ENCODE measurements at regions not wholly inside any gene's neighbourhood (a gene's known extent, or its start where the extent isn't known, plus 50 kb on each side); places are given as distances from the start of the nearest gene placed in this dataset.
"Not testable (repeated sequence)": the region's sequence is repeated elsewhere in the genome, so short reads cannot be mapped to it uniquely, and the experiment has no call there.

- FAIRE-seq: no peak
- BruUV-seq (replicated peaks): no TSS peak
These were observed 1256.0 kb downstream of the ROBO1 start for GRCh38 chr3:78511840-78512239.

GRCh38 chr3:78512786-78513185 is 1255.0 kb downstream of the ROBO1 start:
- H4K20me1 ChIP-seq (replicated peaks; ENCODE audit: control insufficient read depth, extremely low read depth, insufficient read depth, low read length); H3K36me3 ChIP-seq (ENCODE audit: control insufficient read depth in 2 of 2, extremely low read depth in 1 of 2, insufficient read depth in 2 of 2, low read length in 2 of 2); FAIRE-seq; H3K9me1 ChIP-seq (replicated peaks; ENCODE audit: control insufficient read depth, extremely low read depth, insufficient read depth, low read length); H2AFZ ChIP-seq (ENCODE audit: low read depth, low read length); H3K9me3 ChIP-seq (replicated peaks; ENCODE audit: control insufficient read depth, insufficient read depth, low read length); H3K4me1 ChIP-seq (ENCODE audit: control insufficient read depth, extremely low read depth, insufficient read depth, low read length); CTCF ChIA-PET; DNase-seq (ENCODE audit: low read depth, low spot score); H3K27ac ChIP-seq (ENCODE audit: insufficient read depth, low read depth, low read length); H3K4me3 ChIP-seq (replicated peaks in 1 of 3; ENCODE audit: insufficient read depth in 1 of 3, low read depth in 1 of 3, low read length in 3 of 3); BruUV-seq (replicated peaks); H3K79me2 ChIP-seq (ENCODE audit: control insufficient read depth, insufficient read depth, low read length); POLR2A ChIA-PET; dilution Hi-C loops (cut with MboI; ENCODE audit: extremely low pct_ligation_motif_present, low sequenced_read_pairs); H3K27me3 ChIP-seq (ENCODE audit: control insufficient read depth in 2 of 2, insufficient read depth in 2 of 2, low read length in 2 of 2); H3K4me2 ChIP-seq (ENCODE audit: insufficient read depth, low read length); intact Hi-C loops (cut with micrococcal nuclease); H3K9ac ChIP-seq (replicated peaks; ENCODE audit: extremely low read depth, insufficient read depth, low read length): not testable (repeated sequence)

More at GRCh38 chr3:78511840-78512239, 1256.0 kb downstream of the ROBO1 start:
- Histone ChIP-seq H3K9ac (replicated peaks; ENCODE audit: extremely low read depth, insufficient read depth, low read length) (no peak overlapping the region), H4K20me1 (replicated peaks; ENCODE audit: control insufficient read depth, extremely low read depth, insufficient read depth, low read length) (no peaks in the 10 kb centered on the region), H3K4me2 (ENCODE audit: insufficient read depth, low read length) (no peak overlapping the region), H3K4me3 (replicated peaks in 1 of 3; ENCODE audit: insufficient read depth in 1 of 3, low read depth in 1 of 3, low read length in 3 of 3) (no peak overlapping the region), H3K4me1 (ENCODE audit: control insufficient read depth, extremely low read depth, insufficient read depth, low read length) (no peaks in the 10 kb centered on the region), H3K79me2 (ENCODE audit: control insufficient read depth, insufficient read depth, low read length) (no peaks in the 10 kb centered on the region), H3K36me3 (ENCODE audit: control insufficient read depth in 2 of 2, extremely low read depth in 1 of 2, insufficient read depth in 2 of 2, low read length in 2 of 2) (no peaks in the 10 kb centered on the region), H3K27ac (ENCODE audit: insufficient read depth, low read depth, low read length) (no peak overlapping the region), H3K27me3 (ENCODE audit: control insufficient read depth in 2 of 2, insufficient read depth in 2 of 2, low read length in 2 of 2) (no peaks in the 10 kb centered on the region), H2AFZ (ENCODE audit: low read depth, low read length) (no peak overlapping the region), H3K9me1 (replicated peaks; ENCODE audit: control insufficient read depth, extremely low read depth, insufficient read depth, low read length) (no peaks in the 10 kb centered on the region), H3K9me3 (replicated peaks; ENCODE audit: control insufficient read depth, insufficient read depth, low read length) (no peaks in the 10 kb centered on the region)
- dilution Hi-C loops (cut with MboI; ENCODE audit: extremely low pct_ligation_motif_present, low sequenced_read_pairs): no loop called here
- POLR2A ChIA-PET: no interaction called here
- no peak for TF ChIP-seq EZH2 (IDR thresholded peaks at IDR 0.05; ENCODE audit: borderline replicate concordance, low read depth, low read length, severe bottlenecking)
- no peak for TF ChIP-seq POLR2A (IDR thresholded peaks at IDR 0.05; ENCODE audit: low read depth, low read length)
- TF ChIP-seq MYC (IDR thresholded peaks at IDR 0.05; ENCODE audit: low read depth, low read length): no peak
- no peak for TF ChIP-seq MAX (IDR thresholded peaks at IDR 0.05; ENCODE audit: insufficient read depth, insufficient read length)
- TF ChIP-seq CTCF (IDR thresholded peaks at IDR 0.05; ENCODE audit: extremely low read depth in 1 of 2, insufficient read depth in 1 of 2, low read depth in 1 of 2, low read length in 2 of 2): no peak
- TF ChIP-seq POLR2AphosphoS5 (IDR thresholded peaks at IDR 0.05; ENCODE audit: insufficient read depth, low read depth, low read length): no peak
- no peak for TF ChIP-seq GATA2 (IDR thresholded peaks at IDR 0.05; ENCODE audit: insufficient read depth, insufficient read length, low read depth, low read length)
- no peak for TF ChIP-seq FOS (IDR thresholded peaks at IDR 0.05; ENCODE audit: borderline replicate concordance, insufficient read depth, low read length)
- no peak for TF ChIP-seq JUN (IDR thresholded peaks at IDR 0.05; ENCODE audit: borderline replicate concordance, insufficient read depth, insufficient read length, low read depth)
- intact Hi-C loops (cut with micrococcal nuclease): no loop called here
- DNase-seq (ENCODE audit: low read depth, low spot score): no peak
- CTCF ChIA-PET: no interaction called here

All from endothelial cell of umbilical vein (primary cell).